SK-N-SH treated with all-trans-retinoic acid at 6 μM for 48 hours (cell line): ENCODE measurements at regions not wholly inside any gene's neighbourhood (a gene's known extent, or its start where the extent isn't known, plus 50 kb on each side); places are given as distances from the start of the nearest gene placed in this dataset.

Experiments
- ATAC-seq: fragments of 200-7000 bp; cut with Tn5 transposase; 3 replicates; pipeline ENCODE4 v1.9.1; 2020; ENCODE audit warnings: mild to moderate bottlenecking, moderate library complexity
- ARNTL ChIP-seq: fragments of 450-650 bp; formaldehyde crosslinking; IDR thresholded peaks from 2 replicates; pipeline ENCODE4 v1.5.0; 2020; ENCODE audit warnings: low read depth, mild to moderate bottlenecking, moderate library complexity, borderline replicate concordance
- BACH2 ChIP-seq: fragments of 250-450 bp; sonication (Bioruptor Pico); IDR thresholded peaks from 2 replicates; pipeline ENCODE4 v1.9.0; 2021; ENCODE audit warnings: mild to moderate bottlenecking, borderline replicate concordance
- CREB5 ChIP-seq: fragments of 250-450 bp; sonication (Bioruptor Pico); IDR thresholded peaks from 2 replicates; pipeline ENCODE4 v1.5.1; 2020; ENCODE audit warnings: low read depth, mild to moderate bottlenecking, moderate library complexity
- CSRNP3 ChIP-seq: fragments of 250-450 bp; sonication (Bioruptor Pico); IDR thresholded peaks from 2 replicates; pipeline ENCODE4 v1.5.1; 2021; ENCODE audit warnings: mild to moderate bottlenecking, moderate library complexity
- ESRRG ChIP-seq: fragments of 250-450 bp; sonication (Bioruptor Pico); IDR thresholded peaks from 2 replicates; pipeline ENCODE4 v1.6.1; 2021; ENCODE audit warnings: mild to moderate bottlenecking
- GLIS3 ChIP-seq: fragments of 250-450 bp; sonication (Bioruptor Pico); IDR thresholded peaks from 2 replicates; pipeline ENCODE4 v1.5.0; 2020; ENCODE audit warnings: mild to moderate bottlenecking, moderate library complexity
- ISL1 ChIP-seq: fragments of 250-450 bp; sonication (Bioruptor Pico); IDR thresholded peaks from 2 replicates; pipeline ENCODE4 v2.1.2; 2022; ENCODE audit warnings: mild to moderate bottlenecking, moderate library complexity
- OSR1 ChIP-seq: fragments of 250-450 bp; sonication (Bioruptor Pico); IDR thresholded peaks from 2 replicates; pipeline ENCODE4 v1.8.0; 2022; ENCODE audit warnings: moderate library complexity, mild to moderate bottlenecking, inconsistent platforms
- PATZ1 ChIP-seq: fragments of 250-450 bp; sonication (Bioruptor Pico); IDR thresholded peaks from 2 replicates; pipeline ENCODE4 v1.8.0; 2020; ENCODE audit warnings: mild to moderate bottlenecking, moderate library complexity, borderline replicate concordance
- POU6F1 ChIP-seq: fragments of 250-450 bp; sonication (Bioruptor Pico); IDR thresholded peaks from 2 replicates; pipeline ENCODE4 v1.8.0; 2021; ENCODE audit warnings: low read depth, mild to moderate bottlenecking, moderate library complexity, borderline replicate concordance
- PPARA ChIP-seq: fragments of 250-450 bp; sonication (Bioruptor Pico); IDR thresholded peaks from 2 replicates; pipeline ENCODE4 v1.5.0; 2020; ENCODE audit warnings: mild to moderate bottlenecking, borderline replicate concordance
- RARB ChIP-seq: fragments of 250-450 bp; sonication (Bioruptor Pico); IDR thresholded peaks from 2 replicates; pipeline ENCODE4 v1.8.0; 2021; ENCODE audit warnings: mild to moderate bottlenecking, moderate library complexity
- SNAI2 ChIP-seq: fragments of 250-450 bp; sonication (Bioruptor Pico); IDR thresholded peaks from 2 replicates; pipeline ENCODE4 v1.5.0; 2020; ENCODE audit warnings: mild to moderate bottlenecking, moderate library complexity
- TCF4 ChIP-seq: fragments of 250-450 bp; sonication (Bioruptor Pico); IDR thresholded peaks from 2 replicates; pipeline ENCODE4 v1.8.0; 2021; ENCODE audit warnings: mild to moderate bottlenecking, moderate library complexity, borderline replicate concordance
- TOX ChIP-seq: fragments of 250-450 bp; sonication (Bioruptor Pico); IDR thresholded peaks from 2 replicates; pipeline ENCODE4 v1.8.0; 2021; ENCODE audit warnings: mild to moderate bottlenecking, moderate library complexity, borderline replicate concordance
- TSHZ2 ChIP-seq: fragments of 250-450 bp; sonication (Bioruptor Pico); IDR thresholded peaks from 2 replicates; pipeline ENCODE4 v1.5.0; 2020; ENCODE audit warnings: mild to moderate bottlenecking, moderate library complexity
- ZC3H10 ChIP-seq: fragments of 250-450 bp; sonication (Bioruptor Pico); IDR thresholded peaks from 2 replicates; pipeline ENCODE4 v1.5.1; 2021; ENCODE audit warnings: mild to moderate bottlenecking, moderate library complexity
- ZFP3 ChIP-seq: fragments of 250-450 bp; sonication (Bioruptor Pico); IDR thresholded peaks from 2 replicates; pipeline ENCODE4 v1.5.0; 2020; ENCODE audit warnings: mild to moderate bottlenecking, moderate library complexity
- ZNF70 ChIP-seq: fragments of 450-650 bp; formaldehyde crosslinking; IDR thresholded peaks from 2 replicates; pipeline ENCODE4 v1.5.0; 2020; ENCODE audit warnings: mild to moderate bottlenecking, moderate library complexity
- ZNF8 ChIP-seq: fragments of 450-650 bp; formaldehyde crosslinking; IDR thresholded peaks from 2 replicates; pipeline ENCODE4 v1.5.0; 2020; ENCODE audit warnings: mild to moderate bottlenecking, moderate library complexity

GRCh38 chr1:181202986-181203555 lies 114.6 kb downstream of the IER5 start:
- no peak for TF ChIP-seq POU6F1 (CRISPR knock-in tag)
- TF ChIP-seq PATZ1 (CRISPR knock-in tag) = no peak
- TF ChIP-seq CREB5 = no peak
- no peak for TF ChIP-seq BACH2 (CRISPR knock-in tag)
- no peak for TF ChIP-seq GLIS3 (CRISPR knock-in tag)
- no peak for TF ChIP-seq RARB (CRISPR knock-in tag)
- TF ChIP-seq ARNTL (CRISPR knock-in tag) = no peak
- no peak for TF ChIP-seq ESRRG (CRISPR knock-in tag)
- TF ChIP-seq CSRNP3 = no peak
- TF ChIP-seq ZNF8 (CRISPR knock-in tag) = no peak
- no peak for TF ChIP-seq SNAI2 (CRISPR knock-in tag)
- TF ChIP-seq TSHZ2 (CRISPR knock-in tag) = no peak
- no peak for TF ChIP-seq OSR1 (CRISPR knock-in tag)
- no peak for TF ChIP-seq PPARA (CRISPR knock-in tag)
- TF ChIP-seq TOX (CRISPR knock-in tag) = no peak
- TF ChIP-seq ZFP3 (CRISPR knock-in tag) = no peak
- TF ChIP-seq ZNF70 (CRISPR knock-in tag) = no peak
- no peak for TF ChIP-seq ISL1 (CRISPR knock-in tag)
- no peak for TF ChIP-seq TCF4 (CRISPR knock-in tag)
- TF ChIP-seq ZC3H10 = no peak
- ATAC-seq = no peak

- ATAC-seq = no peak
- TF ChIP-seq TCF4 (CRISPR knock-in tag) (no peak), RARB (CRISPR knock-in tag) (no peak), PATZ1 (CRISPR knock-in tag) (no peak), TSHZ2 (CRISPR knock-in tag) (no peak), ZFP3 (CRISPR knock-in tag) (no peak), CSRNP3 (no peak), ARNTL (CRISPR knock-in tag) (no peak)
Measured at GRCh38 chr1:181204530-181204929, 116.0 kb downstream of the IER5 start.
